ENCODE measurements at regions not wholly inside any gene's neighbourhood (a gene's known extent, or its start where the extent isn't known, plus 50 kb on each side); places are given as distances from the start of the nearest gene placed in this dataset.
A peak's percentile ranks its signal among the peaks of the same experiment; 100 is the strongest.

DNA sequence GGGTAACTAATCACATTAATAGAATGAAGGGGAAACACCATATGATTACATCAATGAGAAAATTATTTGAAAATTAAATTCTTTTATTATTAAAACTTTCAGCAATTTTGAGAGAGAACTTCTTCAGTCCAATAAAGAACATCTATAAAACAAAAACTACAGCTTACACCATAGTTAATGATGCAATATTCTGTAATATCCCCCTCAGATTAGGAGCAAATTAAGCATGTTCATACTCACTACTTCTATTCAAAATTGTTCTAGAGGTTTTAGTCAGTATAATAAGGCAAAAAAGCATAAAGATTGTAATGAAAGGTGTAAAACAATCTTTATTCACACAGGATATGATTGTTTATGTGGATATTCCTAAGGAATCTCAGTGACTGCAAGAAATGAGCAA, 465.4 kb downstream of the CD109 start:
- intact Hi-C loops (cut with micrococcal nuclease) = no loop called here
- Mint-ChIP-seq H3K27me3 (ENCODE audit: insufficient read depth, unreplicated experiment) (no peaks in the 10 kb centered on the region), H3K27ac (ENCODE audit: low read depth, unreplicated experiment) (no peak overlapping the region), H3K4me1 (ENCODE audit: insufficient read depth, unreplicated experiment) (no peaks in the 10 kb centered on the region), H3K9me3 (ENCODE audit: unreplicated experiment) (peaks cover 12% of the 10 kb centered on the region), H3K36me3 (ENCODE audit: insufficient read depth, unreplicated experiment) (no peaks in the 10 kb centered on the region), H3K4me3 (ENCODE audit: unreplicated experiment) (no peak overlapping the region)
- no TSS peak for BruUV-seq (replicated peaks)
- no peak for DNase-seq (ENCODE audit: unreplicated experiment)
- POLR2A ChIA-PET = no interaction called here
- CTCF ChIA-PET = no interaction called here
- no peak for TF ChIP-seq CTCF (IDR thresholded peaks at IDR 0.05; ENCODE audit: unreplicated experiment)

DNA sequence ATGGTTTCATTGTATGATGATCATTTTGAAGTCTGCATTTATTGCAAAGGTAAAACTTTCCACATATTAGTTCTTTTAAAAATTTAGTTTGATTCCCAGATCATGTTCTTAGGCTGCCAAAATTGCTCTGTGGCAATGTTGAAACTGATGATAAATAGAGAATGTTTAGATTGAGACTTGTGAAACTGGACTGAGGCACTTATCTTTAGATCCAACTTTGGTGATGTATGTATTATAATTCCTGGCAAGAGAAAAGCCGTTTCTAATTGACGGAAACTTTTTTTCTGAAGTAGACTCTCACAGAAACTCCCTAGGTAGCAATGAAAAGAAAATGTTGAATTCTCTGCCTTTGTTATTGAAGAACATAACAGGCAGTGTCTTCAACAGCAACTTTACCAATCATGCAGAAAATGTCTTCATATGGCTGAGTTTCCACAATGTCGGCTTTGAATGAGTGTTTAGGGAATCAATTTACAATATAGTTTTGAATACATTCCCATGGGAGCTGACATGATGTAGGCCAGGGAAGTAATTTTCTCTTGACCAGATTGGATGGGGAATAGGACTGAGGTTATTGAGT, 456.2 kb downstream of the CD109 start:
- no peaks in the 10 kb centered on the region for H3K4me1 Mint-ChIP-seq (ENCODE audit: insufficient read depth, unreplicated experiment)
- TF ChIP-seq CTCF (IDR thresholded peaks at IDR 0.05; ENCODE audit: unreplicated experiment) = no peak
- no TSS peak for BruUV-seq (replicated peaks)
- no peak for DNase-seq (ENCODE audit: unreplicated experiment)
- POLR2A ChIA-PET = interaction anchor here (0.6 kb wide), 1 partner anchor 61 kb away, joined by 3 read pairs; no protein-coding TSS in a partner anchor
- H3K27ac Mint-ChIP-seq (ENCODE audit: low read depth, unreplicated experiment) = no peak overlapping the region
- H3K27me3 Mint-ChIP-seq (ENCODE audit: insufficient read depth, unreplicated experiment) = no peaks in the 10 kb centered on the region
- CTCF ChIA-PET = no interaction called here
- intact Hi-C loops (cut with micrococcal nuclease) = no loop called here
- H3K9me3 Mint-ChIP-seq (ENCODE audit: unreplicated experiment) = no peaks in the 10 kb centered on the region
- H3K36me3 Mint-ChIP-seq (ENCODE audit: insufficient read depth, unreplicated experiment) = no peaks in the 10 kb centered on the region
- H3K4me3 Mint-ChIP-seq (ENCODE audit: unreplicated experiment) = no peak overlapping the region

DNA sequence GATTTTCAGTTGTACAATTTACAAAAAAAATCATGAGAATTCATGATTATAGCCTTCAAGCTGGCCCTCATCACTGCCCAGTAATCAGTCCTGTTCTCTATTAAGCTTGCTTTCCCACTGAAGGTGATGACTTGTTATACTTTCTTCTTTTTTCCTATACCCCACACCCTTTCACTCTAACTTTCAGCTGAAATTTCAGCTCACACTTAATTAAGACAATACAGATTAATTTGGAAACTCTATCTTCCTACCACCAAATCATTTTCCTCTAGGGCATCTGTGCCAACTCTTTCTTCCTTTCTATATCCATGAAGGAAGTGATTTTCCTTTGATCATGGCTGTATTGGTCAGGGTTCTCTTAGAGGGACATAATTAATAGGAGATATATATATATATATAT, 449.9 kb downstream of the CD109 start:
- POLR2A ChIA-PET = interaction anchor here (0.6 kb wide), 1 partner anchor 22 kb away, joined by 3 read pairs; no protein-coding TSS in a partner anchor
- H3K36me3 Mint-ChIP-seq (ENCODE audit: insufficient read depth, unreplicated experiment) = no peaks in the 10 kb centered on the region
- CTCF ChIA-PET = no interaction called here
- TF ChIP-seq CTCF (IDR thresholded peaks at IDR 0.05; ENCODE audit: unreplicated experiment) = no peak
- H3K27ac Mint-ChIP-seq (ENCODE audit: low read depth, unreplicated experiment) = no peak overlapping the region
- H3K4me3 Mint-ChIP-seq (ENCODE audit: unreplicated experiment) = no peak overlapping the region
- no TSS peak for BruUV-seq (replicated peaks)
- no peaks in the 10 kb centered on the region for H3K27me3 Mint-ChIP-seq (ENCODE audit: insufficient read depth, unreplicated experiment)
- intact Hi-C loops (cut with micrococcal nuclease) = no loop called here
- no peaks in the 10 kb centered on the region for H3K9me3 Mint-ChIP-seq (ENCODE audit: unreplicated experiment)
- no peak for DNase-seq (ENCODE audit: unreplicated experiment)
- no peaks in the 10 kb centered on the region for H3K4me1 Mint-ChIP-seq (ENCODE audit: insufficient read depth, unreplicated experiment)

- peak; percentile 31 for DNase-seq (ENCODE audit: unreplicated experiment)
- intact Hi-C loops (cut with micrococcal nuclease) = no loop called here
- CTCF ChIA-PET = no interaction called here
- Mint-ChIP-seq H3K9me3 (ENCODE audit: unreplicated experiment) (peaks cover 18% of the 10 kb centered on the region), H3K36me3 (ENCODE audit: insufficient read depth, unreplicated experiment) (no peaks in the 10 kb centered on the region), H3K4me3 (ENCODE audit: unreplicated experiment) (peak overlapping the region; percentile 50), H3K4me1 (ENCODE audit: insufficient read depth, unreplicated experiment) (peaks cover 9% of the 10 kb centered on the region), H3K27ac (ENCODE audit: low read depth, unreplicated experiment) (no peak overlapping the region), H3K27me3 (ENCODE audit: insufficient read depth, unreplicated experiment) (no peaks in the 10 kb centered on the region)
- POLR2A ChIA-PET = interaction anchor here (0.6 kb wide), 1 partner anchor 28 kb away, joined by 3 read pairs; no protein-coding TSS in a partner anchor
- no peak for TF ChIP-seq CTCF (IDR thresholded peaks at IDR 0.05; ENCODE audit: unreplicated experiment)
- no TSS peak for BruUV-seq (replicated peaks)
Observed at GRCh38 chr6:74137911-74138310, 441.9 kb downstream of the CD109 start.
